Body of pancreas (tissue), 4 donors: ENCODE measurements at regions not wholly inside any gene's neighbourhood (a gene's known extent, or its start where the extent isn't known, plus 50 kb on each side); places are given as distances from the start of the nearest gene placed in this dataset.

ENCODE experiments used
- ATAC-seq: fragments of 150-250 bp; one replicate; pipeline ENCODE4 v1.9.1; 2016
- DNase-seq, 4 donors: peaks; one replicate each; pipeline ENCODE4 v3.0.0-alpha.2; 2019
- H3K27ac ChIP-seq, 4 donors: fragments of 200-600 bp; sonication (generic); 1 replicate in 3 of 4; 2 replicates in 1 of 4; pipeline versions ENCODE4 v1.5.1 to v1.6.1; 2016 to 2019; ENCODE audit warnings: mild to moderate bottlenecking in 1 of 4, mixed read lengths in 1 of 4, moderate library complexity in 1 of 4
- H3K27me3 ChIP-seq, 2 donors: fragments of 200-600 bp; sonication (generic); one replicate each; pipeline ENCODE4 v1.6.0; 2016; ENCODE audit warnings: mild to moderate bottlenecking in 1 of 2
- H3K36me3 ChIP-seq, 2 donors: fragments of 200-600 bp; sonication (generic); replicated peaks in 1 of 2; 2 replicates each; pipeline ENCODE4 v1.5.1; 2016; ENCODE audit warnings: low read depth in 2 of 2; ENCODE audit not compliant: insufficient read depth in 1 of 2
- H3K4me1 ChIP-seq: fragments of 200-600 bp; sonication (generic); one replicate; pipeline ENCODE4 v1.6.0; 2016
- H3K4me3 ChIP-seq, 2 donors: fragments of 200-600 bp; sonication (generic); 1 replicate in 1 of 2; 2 replicates in 1 of 2; pipeline ENCODE4 v1.5.1; 2016 to 2019
- H3K9me3 ChIP-seq, 3 donors: fragments of 200-600 bp; sonication (generic); 1 replicate in 2 of 3; 2 replicates in 1 of 3; pipeline ENCODE4 v1.5.1; 2016
- POLR2A ChIP-seq, 3 donors: fragments of 450-650 bp; IDR thresholded peaks; one replicate each; pipeline ENCODE4 v1.6.1; 2016; ENCODE audit warnings: antibody characterized with exemption in 3 of 3, mild to moderate bottlenecking in 2 of 3
- WGBS, 2 donors: methylation state at CpG; one replicate each; pipeline ENCODE4 v1.1.5; 2017; 5-methylcytosine and 5-hydroxymethylcytosine counted together
- intact Hi-C: fragments of 100-400 bp; cut with DNase I; formaldehyde crosslinking; loops from one replicate; pipeline ENCODE4 v1.15.1; 2023
- TF ChIP-seq, protein P1 (sequence below), 7 experiments: fragments of 450-650 bp in 4 of 7; fragments of 200-600 bp in 3 of 7; sonication (generic) in 3 of 7; IDR thresholded peaks; one replicate each; pipeline ENCODE4 v1.5.1; 2016 to 2019; ENCODE audit warnings: antibody characterized with exemption in 7 of 7

DNA sequence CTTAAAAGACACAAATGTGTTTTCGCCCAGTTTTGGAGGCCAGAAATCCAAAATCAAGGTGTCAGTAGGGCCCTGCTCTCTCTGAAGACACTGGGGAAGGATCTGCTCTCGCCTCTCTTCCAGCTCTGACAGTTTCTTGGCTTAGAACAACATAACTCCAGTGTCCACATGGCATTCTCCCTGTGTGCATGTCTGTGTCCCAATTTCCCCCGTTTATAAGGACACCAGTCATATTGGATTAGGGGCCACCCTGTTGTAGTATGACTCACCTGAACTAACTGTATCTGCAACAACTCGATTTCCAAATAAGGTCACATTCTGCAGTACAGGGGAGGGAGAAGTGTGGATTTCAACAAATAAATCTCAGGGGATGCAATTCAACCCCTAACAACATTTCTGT is 263.2 kb downstream of the SS18 start:
- Histone ChIP-seq H3K4me1 (no peaks in the 10 kb centered on the region), H3K9me3 (no peaks in the 10 kb centered on the region), H3K36me3 (no peaks in the 10 kb centered on the region), H3K4me3 (no peak overlapping the region), H3K27me3 (no peaks in the 10 kb centered on the region), H3K27ac (no peak overlapping the region)
- DNase-seq (no peak), ATAC-seq (no peak)
- intact Hi-C loops, result no loop called here
- no peak for TF ChIP-seq POLR2A (IDR thresholded peaks at IDR 0.05)
- TF ChIP-seq, protein P1, sequence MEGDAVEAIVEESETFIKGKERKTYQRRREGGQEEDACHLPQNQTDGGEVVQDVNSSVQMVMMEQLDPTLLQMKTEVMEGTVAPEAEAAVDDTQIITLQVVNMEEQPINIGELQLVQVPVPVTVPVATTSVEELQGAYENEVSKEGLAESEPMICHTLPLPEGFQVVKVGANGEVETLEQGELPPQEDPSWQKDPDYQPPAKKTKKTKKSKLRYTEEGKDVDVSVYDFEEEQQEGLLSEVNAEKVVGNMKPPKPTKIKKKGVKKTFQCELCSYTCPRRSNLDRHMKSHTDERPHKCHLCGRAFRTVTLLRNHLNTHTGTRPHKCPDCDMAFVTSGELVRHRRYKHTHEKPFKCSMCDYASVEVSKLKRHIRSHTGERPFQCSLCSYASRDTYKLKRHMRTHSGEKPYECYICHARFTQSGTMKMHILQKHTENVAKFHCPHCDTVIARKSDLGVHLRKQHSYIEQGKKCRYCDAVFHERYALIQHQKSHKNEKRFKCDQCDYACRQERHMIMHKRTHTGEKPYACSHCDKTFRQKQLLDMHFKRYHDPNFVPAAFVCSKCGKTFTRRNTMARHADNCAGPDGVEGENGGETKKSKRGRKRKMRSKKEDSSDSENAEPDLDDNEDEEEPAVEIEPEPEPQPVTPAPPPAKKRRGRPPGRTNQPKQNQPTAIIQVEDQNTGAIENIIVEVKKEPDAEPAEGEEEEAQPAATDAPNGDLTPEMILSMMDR (IDR thresholded peaks at IDR 0.05), result no peak
- 56 to 74% methylated on average over 4 of the region's 4 CpGs for WGBS, 2 donors

DNA sequence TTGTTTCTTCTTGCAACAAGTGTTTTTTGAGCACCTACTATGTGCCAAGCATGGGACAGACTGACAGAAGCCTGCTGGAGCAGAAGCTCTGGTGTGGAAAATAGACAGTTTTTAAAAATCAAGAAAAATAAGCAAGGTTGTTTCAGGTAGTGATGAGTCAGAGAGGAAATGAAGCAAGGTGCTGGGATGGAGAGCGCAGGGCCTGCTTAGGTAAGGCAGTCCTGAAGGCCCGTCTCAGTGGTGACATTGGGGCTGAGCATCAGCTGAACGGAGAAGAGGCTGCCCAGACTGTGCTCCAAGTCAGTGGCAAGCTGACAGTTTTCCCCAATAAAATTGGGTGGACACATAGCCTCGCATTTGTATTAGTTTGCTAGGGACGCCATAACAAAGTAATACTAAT is 263.6 kb downstream of the SS18 start:
- no peak for DNase-seq
- Histone ChIP-seq H3K9me3 (no peaks in the 10 kb centered on the region), H3K27ac (no peak overlapping the region), H3K4me1 (no peaks in the 10 kb centered on the region), H3K27me3 (no peaks in the 10 kb centered on the region), H3K36me3 (no peaks in the 10 kb centered on the region), H3K4me3 (no peak overlapping the region)
- ATAC-seq, result no peak
- intact Hi-C loops, result no loop called here
- WGBS, 2 donors, result 74 to 76% methylated on average over 5 of the region's 5 CpGs
- TF ChIP-seq, protein P1 (IDR thresholded peaks at IDR 0.05), result no peak
- no peak for TF ChIP-seq POLR2A (IDR thresholded peaks at IDR 0.05)

DNA sequence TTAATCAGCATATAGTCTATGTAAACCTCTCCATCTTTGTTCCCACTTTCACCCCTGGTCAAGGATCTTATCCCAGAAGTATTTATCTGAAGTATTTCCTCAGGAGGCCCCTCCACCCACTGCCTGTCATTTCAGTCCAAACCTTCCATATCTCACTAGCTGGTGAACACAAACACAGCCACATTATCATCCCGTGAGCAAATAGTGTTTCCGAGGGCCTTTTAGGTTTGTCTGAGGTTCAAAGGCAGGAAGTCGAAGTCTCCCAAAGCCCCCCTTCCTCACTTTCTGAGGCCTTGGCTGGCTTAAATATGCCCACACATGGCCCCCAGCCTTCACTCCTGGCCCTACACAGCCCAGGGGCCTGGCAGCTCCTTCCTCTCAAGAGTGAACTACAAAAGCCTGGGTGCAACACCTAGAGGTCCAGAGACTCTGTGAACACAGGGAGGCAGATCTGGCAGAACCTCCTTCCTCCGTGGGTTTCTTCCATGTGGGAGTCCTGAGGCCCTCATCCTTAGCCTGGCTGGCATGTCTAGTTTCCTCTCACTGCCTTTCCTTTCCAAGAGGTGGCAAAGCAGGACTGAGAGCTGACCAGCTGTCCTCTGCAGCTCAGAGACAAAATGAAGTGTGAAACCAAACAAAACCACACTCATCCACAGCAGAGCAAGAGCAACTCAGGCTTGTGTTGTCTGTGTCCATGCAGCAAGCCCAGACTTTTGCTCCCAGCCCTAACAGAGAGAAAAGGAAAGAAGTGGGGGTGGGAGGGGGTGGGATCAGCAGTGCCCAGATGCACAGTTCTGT is 264.2 kb downstream of the SS18 start:
- intact Hi-C loops, result no loop called here
- H3K9me3 ChIP-seq, result no peaks in the 10 kb centered on the region
- H3K36me3 ChIP-seq, result no peaks in the 10 kb centered on the region
- DNase-seq (no peak), ATAC-seq (no peak)
- H3K4me3 ChIP-seq, result no peak overlapping the region
- H3K4me1 ChIP-seq, result no peaks in the 10 kb centered on the region
- WGBS, 2 donors, result 15 to 17% methylated on average over 4 of the region's 4 CpGs
- no peak for TF ChIP-seq POLR2A (IDR thresholded peaks at IDR 0.05)
- TF ChIP-seq, protein P1 (IDR thresholded peaks at IDR 0.05), result no peak
- no peaks in the 10 kb centered on the region for H3K27me3 ChIP-seq
- no peak overlapping the region for H3K27ac ChIP-seq

DNA sequence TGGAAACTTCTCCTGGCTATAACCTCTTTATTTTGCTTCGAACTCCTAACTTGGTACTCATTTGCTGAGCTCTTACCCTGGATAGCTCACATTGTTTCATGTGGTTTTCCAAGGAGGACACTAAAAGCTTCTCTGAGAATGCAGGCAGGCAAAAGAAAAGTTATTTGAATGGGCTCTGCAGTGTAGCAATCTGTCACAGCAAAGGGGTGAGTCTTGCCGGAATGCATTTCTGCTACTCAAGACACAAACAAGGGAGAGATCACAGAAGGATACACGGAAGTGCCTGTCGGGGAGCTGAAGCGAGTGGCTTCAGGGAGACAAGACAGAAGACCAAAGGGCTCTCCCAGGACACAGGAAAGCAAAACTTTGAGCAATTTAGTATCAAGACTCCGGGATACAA is 265.4 kb downstream of the SS18 start:
- Histone ChIP-seq H3K4me3 (no peak overlapping the region), H3K9me3 (no peaks in the 10 kb centered on the region), H3K27me3 (no peaks in the 10 kb centered on the region), H3K4me1 (no peaks in the 10 kb centered on the region), H3K27ac (no peak overlapping the region), H3K36me3 (no peaks in the 10 kb centered on the region)
- no peak for TF ChIP-seq POLR2A (IDR thresholded peaks at IDR 0.05)
- ATAC-seq (no peak), DNase-seq (no peak)
- intact Hi-C loops, result no loop called here
- 52 to 66% methylated on average over 6 of the region's 6 CpGs for WGBS, 2 donors

DNA sequence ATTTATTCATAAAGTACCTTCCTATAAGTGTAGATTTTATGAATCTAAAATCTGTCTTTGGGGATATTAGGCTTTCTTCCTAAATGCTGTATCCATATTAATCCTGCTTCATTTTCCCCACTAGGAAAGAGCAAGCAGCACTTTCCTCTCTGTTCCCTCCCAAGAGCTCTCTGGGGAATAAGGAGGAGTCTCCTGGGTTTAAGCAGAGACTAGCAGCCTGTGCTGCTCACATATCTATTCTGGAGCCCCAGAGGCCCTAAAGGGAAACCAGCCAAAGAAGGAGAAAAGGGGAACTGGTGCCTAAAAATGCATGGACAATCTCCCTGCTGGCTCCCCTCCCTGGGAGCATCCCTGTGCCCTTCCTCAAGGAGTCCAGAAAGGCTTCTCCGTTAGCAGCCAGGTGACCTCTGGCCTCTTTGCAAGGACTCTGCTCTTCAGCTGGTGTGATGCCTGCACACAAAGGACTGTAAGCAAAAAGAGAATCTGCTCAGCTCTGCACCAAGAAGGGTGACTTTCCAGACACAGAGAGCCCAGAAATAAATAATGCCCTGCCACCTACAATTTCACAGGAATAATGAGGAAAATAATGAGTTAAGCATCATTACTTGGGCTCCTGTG is 270.6 kb downstream of the SS18 start:
- no peak for ATAC-seq
- intact Hi-C loops, result no loop called here
- Histone ChIP-seq H3K9me3 (no peaks in the 10 kb centered on the region), H3K27ac (no peak overlapping the region), H3K4me3 (no peak overlapping the region), H3K36me3 (no peaks in the 10 kb centered on the region), H3K4me1 (no peaks in the 10 kb centered on the region), H3K27me3 (no peaks in the 10 kb centered on the region)
- 24 to 57% methylated on average over 1 of the region's 1 CpG for WGBS, 2 donors
- DNase-seq, result no peak
- TF ChIP-seq, protein P1 (IDR thresholded peaks at IDR 0.05), result no peak
- TF ChIP-seq POLR2A (IDR thresholded peaks at IDR 0.05), result no peak
